MM.1S (cell line): ENCODE measurements at regions not wholly inside any gene's neighbourhood (a gene's known extent, or its start where the extent isn't known, plus 50 kb on each side); places are given as distances from the start of the nearest gene placed in this dataset.

Experiments used
- CTCF ChIP-seq: fragments of 300-600 bp; sonication (generic); IDR thresholded peaks from 2 replicates; pipeline ENCODE4 v1.5.1; 2016; ENCODE audit warnings: antibody characterized with exemption, low read length, mixed read lengths
- EZH2 ChIP-seq: fragments of 300-600 bp; sonication (generic); optimal IDR thresholded peaks from 2 replicates; pipeline ENCODE3; 2017; ENCODE audit warnings: low read depth, mild to moderate bottlenecking, antibody characterized with exemption, low read length, mixed read lengths
- EZH2phosphoT487 ChIP-seq: fragments of 300-600 bp; sonication (generic); IDR thresholded peaks from 2 replicates; pipeline ENCODE4 v1.6.1; 2018; ENCODE audit warnings: antibody characterized with exemption, low read length

GRCh38 chr6:122337645-122338044 is 61.8 kb upstream of the HSF2 start:
- TF ChIP-seq CTCF (no peak), EZH2phosphoT487 (no peak), EZH2 (no peak)
